Neural crest cell (in vitro differentiated cells): ENCODE measurements at regions not wholly inside any gene's neighbourhood (a gene's known extent, or its start where the extent isn't known, plus 50 kb on each side); places are given as distances from the start of the nearest gene placed in this dataset.

Source experiments
- DNase-seq: peaks from one replicate; pipeline ENCODE4 v3.0.0; 2021; ENCODE audit warnings: low read depth, mixed read lengths, low spot score
- H3K27ac Mint-ChIP-seq: one replicate; pipeline ENCODE4 v1.8.0; 2021; ENCODE audit warnings: mild to moderate bottlenecking, mixed read lengths; ENCODE audit not compliant: unreplicated experiment
- H3K27me3 Mint-ChIP-seq: 2 replicates; pipeline ENCODE4 v1.8.0; 2021; ENCODE audit warnings: low read depth, mild to moderate bottlenecking, mixed read lengths
- H3K36me3 Mint-ChIP-seq: 2 replicates; pipeline ENCODE4 v1.8.0; 2021; ENCODE audit warnings: low read depth, mild to moderate bottlenecking, mixed read lengths
- H3K4me1 Mint-ChIP-seq: 2 replicates; pipeline ENCODE4 v1.8.0; 2021; ENCODE audit warnings: mixed read lengths
- H3K4me3 Mint-ChIP-seq: one replicate; pipeline ENCODE4 v1.8.0; 2021; ENCODE audit warnings: mild to moderate bottlenecking, mixed read lengths
- H3K9me3 Mint-ChIP-seq: 2 replicates; pipeline ENCODE4 v1.8.0; 2021; ENCODE audit warnings: mixed read lengths
- TF ChIP-seq, protein P1 (sequence below): fragments of 200-600 bp; sonication (generic); conservative IDR thresholded peaks from 2 replicates; pipeline ENCODE4 v1.5.0; 2021; ENCODE audit warnings: antibody characterized with exemption, mild to moderate bottlenecking

DNA sequence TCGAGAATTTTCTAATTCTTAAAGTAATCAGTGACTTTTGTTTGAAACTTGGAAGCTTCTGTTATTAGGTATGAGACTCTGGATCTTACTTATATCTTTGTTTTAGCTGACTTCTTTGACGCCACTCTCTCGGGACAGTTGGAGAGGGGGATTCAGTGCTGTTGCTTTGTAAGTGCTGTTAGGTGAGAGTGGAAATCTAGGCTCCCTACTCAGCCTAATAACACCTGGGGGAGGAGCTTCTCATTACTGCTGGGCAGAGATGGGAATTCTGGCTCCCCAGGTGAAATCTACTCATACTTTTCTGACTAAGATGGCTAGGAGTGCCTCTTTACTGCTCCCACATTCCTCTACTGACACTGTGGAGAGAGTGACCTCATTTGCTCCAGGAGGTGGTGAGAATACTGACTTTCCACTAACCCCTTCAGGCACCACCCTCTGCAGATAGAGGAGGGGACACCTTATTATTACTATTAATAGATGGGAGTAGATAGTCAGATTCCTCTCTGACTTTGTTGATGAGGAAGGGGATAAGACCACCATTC lies 324.9 kb upstream of the SPRY2 start:
- peaks cover 3% of the 10 kb centered on the region for H3K9me3 Mint-ChIP-seq
- H3K4me3 Mint-ChIP-seq = no peak overlapping the region

DNA sequence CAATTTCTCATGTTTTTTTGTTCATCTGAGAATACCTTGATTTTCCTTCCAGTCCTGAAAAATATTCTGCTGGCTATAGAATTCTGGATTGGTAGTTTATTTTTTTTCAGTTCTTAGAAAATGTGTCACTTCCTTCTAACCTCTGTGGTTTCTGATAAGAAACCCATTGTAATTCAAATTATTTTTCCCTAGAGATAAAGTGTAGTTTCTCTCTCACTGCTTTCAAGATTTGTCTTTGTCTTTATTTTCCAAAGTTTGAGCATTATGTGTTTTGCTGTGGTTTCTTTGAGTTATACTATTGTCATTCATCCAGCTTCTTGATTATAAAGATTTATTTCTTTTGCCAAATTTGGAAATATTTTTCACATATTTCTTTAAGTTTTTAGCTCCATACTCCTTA lies 324.0 kb upstream of the SPRY2 start:
- H3K9me3 Mint-ChIP-seq = peaks cover 3% of the 10 kb centered on the region
- TF ChIP-seq, protein P1, sequence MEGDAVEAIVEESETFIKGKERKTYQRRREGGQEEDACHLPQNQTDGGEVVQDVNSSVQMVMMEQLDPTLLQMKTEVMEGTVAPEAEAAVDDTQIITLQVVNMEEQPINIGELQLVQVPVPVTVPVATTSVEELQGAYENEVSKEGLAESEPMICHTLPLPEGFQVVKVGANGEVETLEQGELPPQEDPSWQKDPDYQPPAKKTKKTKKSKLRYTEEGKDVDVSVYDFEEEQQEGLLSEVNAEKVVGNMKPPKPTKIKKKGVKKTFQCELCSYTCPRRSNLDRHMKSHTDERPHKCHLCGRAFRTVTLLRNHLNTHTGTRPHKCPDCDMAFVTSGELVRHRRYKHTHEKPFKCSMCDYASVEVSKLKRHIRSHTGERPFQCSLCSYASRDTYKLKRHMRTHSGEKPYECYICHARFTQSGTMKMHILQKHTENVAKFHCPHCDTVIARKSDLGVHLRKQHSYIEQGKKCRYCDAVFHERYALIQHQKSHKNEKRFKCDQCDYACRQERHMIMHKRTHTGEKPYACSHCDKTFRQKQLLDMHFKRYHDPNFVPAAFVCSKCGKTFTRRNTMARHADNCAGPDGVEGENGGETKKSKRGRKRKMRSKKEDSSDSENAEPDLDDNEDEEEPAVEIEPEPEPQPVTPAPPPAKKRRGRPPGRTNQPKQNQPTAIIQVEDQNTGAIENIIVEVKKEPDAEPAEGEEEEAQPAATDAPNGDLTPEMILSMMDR = no peak
- no peaks in the 10 kb centered on the region for H3K27me3 Mint-ChIP-seq
- peaks cover 10% of the 10 kb centered on the region for H3K4me1 Mint-ChIP-seq
- peaks cover 9% of the 10 kb centered on the region for H3K36me3 Mint-ChIP-seq
- no peak overlapping the region for H3K4me3 Mint-ChIP-seq
- H3K27ac Mint-ChIP-seq = peak overlapping the region; percentile 43
- no peak for DNase-seq

More for the DNA sequence above, 324.9 kb upstream of the SPRY2 start:
- H3K4me1 Mint-ChIP-seq = peaks cover 10% of the 10 kb centered on the region
- H3K27me3 Mint-ChIP-seq = no peaks in the 10 kb centered on the region
- DNase-seq = no peak
- H3K27ac Mint-ChIP-seq = no peak overlapping the region
- peaks cover 6% of the 10 kb centered on the region for H3K36me3 Mint-ChIP-seq
- TF ChIP-seq, protein P1 = no peak

DNA sequence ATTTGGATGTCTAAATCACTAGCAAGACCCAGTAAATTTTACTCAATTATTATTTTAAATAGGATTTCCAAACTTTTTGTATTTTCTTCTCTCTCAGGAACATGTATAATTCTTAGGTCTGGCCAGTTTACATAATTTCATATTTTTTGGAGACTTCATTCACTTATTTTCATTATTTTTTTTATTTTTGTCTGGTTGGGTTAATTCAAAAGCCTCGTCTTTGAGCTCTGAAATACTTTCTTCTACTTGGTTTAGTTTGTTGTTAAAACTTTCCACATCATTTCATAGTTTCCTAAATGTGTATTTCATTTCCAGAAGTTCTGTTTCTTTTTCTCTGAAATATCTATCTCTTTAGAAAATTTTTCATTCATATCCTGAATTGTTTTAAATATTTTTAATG lies 322.9 kb upstream of the SPRY2 start:
- Mint-ChIP-seq H3K9me3 (peaks cover 10% of the 10 kb centered on the region), H3K36me3 (peaks cover 13% of the 10 kb centered on the region), H3K4me3 (no peak overlapping the region), H3K27me3 (no peaks in the 10 kb centered on the region), H3K27ac (no peak overlapping the region), H3K4me1 (peaks cover 10% of the 10 kb centered on the region)
- TF ChIP-seq, protein P1 = no peak
- DNase-seq = no peak

DNA sequence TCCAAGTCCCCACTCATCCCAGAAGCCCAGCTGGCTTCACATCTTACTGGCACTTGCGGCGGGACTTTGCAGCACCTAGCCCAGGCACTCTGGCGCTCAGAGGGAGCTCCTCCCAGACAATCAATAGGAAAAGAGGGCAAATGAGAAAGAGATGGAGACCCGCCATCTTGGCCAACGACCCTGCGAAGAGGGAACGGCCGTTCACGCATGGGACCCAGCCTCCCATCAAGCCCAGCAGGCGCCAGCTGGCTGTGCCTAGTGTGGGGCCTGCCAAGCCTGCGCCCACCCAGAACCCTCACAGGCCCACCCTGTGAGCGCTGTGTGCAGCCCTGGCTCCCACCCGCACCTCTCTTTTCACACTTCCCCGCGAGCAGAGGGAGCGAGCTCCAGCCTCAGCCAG lies 317.8 kb upstream of the SPRY2 start:
- H3K4me1 Mint-ChIP-seq = no peaks in the 10 kb centered on the region
- TF ChIP-seq, protein P1 = no peak
- H3K9me3 Mint-ChIP-seq = peaks cover 19% of the 10 kb centered on the region
- no peak overlapping the region for H3K4me3 Mint-ChIP-seq
- peaks cover 15% of the 10 kb centered on the region for H3K36me3 Mint-ChIP-seq
- no peak overlapping the region for H3K27ac Mint-ChIP-seq
- no peak for DNase-seq
- no peaks in the 10 kb centered on the region for H3K27me3 Mint-ChIP-seq

DNA sequence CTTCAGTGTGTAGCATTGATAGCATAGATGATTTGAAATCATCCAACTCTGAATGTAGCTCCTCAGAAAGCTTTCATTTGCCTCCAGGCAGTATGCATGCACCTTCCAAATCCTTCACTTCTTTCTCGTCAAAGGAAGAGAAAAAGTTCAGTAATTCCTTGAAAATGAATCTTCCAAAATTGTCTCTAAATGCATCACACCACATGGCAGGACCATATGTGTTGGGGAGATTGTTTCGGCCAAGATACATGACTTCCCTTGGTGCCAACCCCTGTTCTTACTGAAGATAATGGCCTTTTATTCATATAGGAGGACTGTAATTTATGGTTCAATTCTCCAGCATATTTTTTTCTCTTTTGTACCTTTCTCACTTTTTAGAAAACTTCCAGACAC lies 315.6 kb upstream of the SPRY2 start:
- Mint-ChIP-seq H3K4me1 (peaks cover 4% of the 10 kb centered on the region), H3K36me3 (peaks cover 13% of the 10 kb centered on the region), H3K27ac (no peak overlapping the region), H3K27me3 (no peaks in the 10 kb centered on the region), H3K4me3 (no peak overlapping the region), H3K9me3 (peaks cover 16% of the 10 kb centered on the region)
- TF ChIP-seq, protein P1 = no peak
- no peak for DNase-seq
